Body of pancreas (tissue), 4 donors: ENCODE measurements at regions not wholly inside any gene's neighbourhood (a gene's known extent, or its start where the extent isn't known, plus 50 kb on each side); places are given as distances from the start of the nearest gene placed in this dataset.

Source experiments
- POLR2A ChIP-seq, 3 donors: fragments of 450-650 bp; IDR thresholded peaks; one replicate each; pipeline ENCODE4 v1.6.1; 2016; ENCODE audit warnings: antibody characterized with exemption in 3 of 3, mild to moderate bottlenecking in 2 of 3
- TF ChIP-seq, protein P1 (sequence below), 7 experiments: fragments of 450-650 bp in 4 of 7; fragments of 200-600 bp in 3 of 7; sonication (generic) in 3 of 7; IDR thresholded peaks; one replicate each; pipeline ENCODE4 v1.5.1; 2016 to 2019; ENCODE audit warnings: antibody characterized with exemption in 7 of 7

DNA sequence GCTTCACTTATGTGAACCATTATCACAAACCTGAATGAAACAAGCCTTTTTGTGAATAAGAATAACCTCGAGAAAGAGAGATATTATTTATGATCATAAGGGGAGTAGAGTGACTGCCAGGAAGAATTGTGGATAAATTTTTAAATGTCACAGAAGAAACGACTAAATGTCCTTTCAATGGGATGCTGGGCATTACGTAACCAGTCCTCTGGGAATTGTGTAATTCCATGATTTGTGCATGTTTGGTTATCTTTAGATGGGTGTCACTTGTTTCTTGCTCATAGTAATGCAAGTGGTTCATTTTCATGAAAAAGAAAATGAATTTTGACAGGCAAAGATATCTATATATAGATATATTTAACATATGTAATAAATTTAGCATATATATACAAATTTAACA lies 379.5 kb upstream of the AGTR1 start:
- TF ChIP-seq, protein P1, sequence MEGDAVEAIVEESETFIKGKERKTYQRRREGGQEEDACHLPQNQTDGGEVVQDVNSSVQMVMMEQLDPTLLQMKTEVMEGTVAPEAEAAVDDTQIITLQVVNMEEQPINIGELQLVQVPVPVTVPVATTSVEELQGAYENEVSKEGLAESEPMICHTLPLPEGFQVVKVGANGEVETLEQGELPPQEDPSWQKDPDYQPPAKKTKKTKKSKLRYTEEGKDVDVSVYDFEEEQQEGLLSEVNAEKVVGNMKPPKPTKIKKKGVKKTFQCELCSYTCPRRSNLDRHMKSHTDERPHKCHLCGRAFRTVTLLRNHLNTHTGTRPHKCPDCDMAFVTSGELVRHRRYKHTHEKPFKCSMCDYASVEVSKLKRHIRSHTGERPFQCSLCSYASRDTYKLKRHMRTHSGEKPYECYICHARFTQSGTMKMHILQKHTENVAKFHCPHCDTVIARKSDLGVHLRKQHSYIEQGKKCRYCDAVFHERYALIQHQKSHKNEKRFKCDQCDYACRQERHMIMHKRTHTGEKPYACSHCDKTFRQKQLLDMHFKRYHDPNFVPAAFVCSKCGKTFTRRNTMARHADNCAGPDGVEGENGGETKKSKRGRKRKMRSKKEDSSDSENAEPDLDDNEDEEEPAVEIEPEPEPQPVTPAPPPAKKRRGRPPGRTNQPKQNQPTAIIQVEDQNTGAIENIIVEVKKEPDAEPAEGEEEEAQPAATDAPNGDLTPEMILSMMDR (IDR thresholded peaks at IDR 0.05): no peak
- TF ChIP-seq POLR2A (IDR thresholded peaks at IDR 0.05): no peak
